IPS DF 4.7 (cell line): ENCODE measurements at regions not wholly inside any gene's neighbourhood (a gene's known extent, or its start where the extent isn't known, plus 50 kb on each side); places are given as distances from the start of the nearest gene placed in this dataset.
"Not testable (repeated sequence)": the region's sequence is repeated elsewhere in the genome, so short reads cannot be mapped to it uniquely, and the experiment has no call there.

ENCODE experiments used
- DNase-seq: peaks from one replicate; pipeline ENCODE4 v3.0.0-alpha.2; 2013; ENCODE audit warnings: low spot score; ENCODE audit errors: extremely low read depth

- no peak for DNase-seq
Measured at GRCh38 chr13:50129706-50130122, 114.5 kb downstream of the KCNRG start.

- DNase-seq: no peak
Measured at GRCh38 chr13:50130123-50130946, 115.1 kb downstream of the KCNRG start.

GRCh38 chr13:50131920-50132903 is 117.0 kb downstream of the KCNRG start:
- DNase-seq: no peak

DNA sequence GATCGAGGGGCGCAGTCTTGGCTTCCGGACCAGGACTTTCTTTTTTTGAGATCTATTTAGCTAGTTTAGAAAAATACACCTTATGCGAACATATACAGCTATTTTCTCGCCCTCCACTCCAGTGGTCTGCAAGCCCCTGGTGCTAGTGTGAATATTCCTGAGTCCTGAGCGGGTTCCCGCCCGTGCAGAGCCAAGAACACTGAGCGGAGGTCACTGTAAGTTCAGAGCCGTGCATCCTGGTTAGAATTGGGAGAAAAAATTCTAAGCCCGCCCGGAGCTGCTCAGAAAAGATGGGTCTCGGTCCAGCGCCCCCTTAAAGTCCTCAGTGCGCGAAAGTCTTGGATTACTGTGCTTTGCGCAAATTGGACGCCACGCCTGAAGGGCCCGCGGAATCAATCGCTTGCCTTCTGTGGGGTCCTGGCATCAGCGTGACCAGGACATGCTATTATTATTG is 117.7 kb downstream of the KCNRG start:
- no peak for DNase-seq

DNA sequence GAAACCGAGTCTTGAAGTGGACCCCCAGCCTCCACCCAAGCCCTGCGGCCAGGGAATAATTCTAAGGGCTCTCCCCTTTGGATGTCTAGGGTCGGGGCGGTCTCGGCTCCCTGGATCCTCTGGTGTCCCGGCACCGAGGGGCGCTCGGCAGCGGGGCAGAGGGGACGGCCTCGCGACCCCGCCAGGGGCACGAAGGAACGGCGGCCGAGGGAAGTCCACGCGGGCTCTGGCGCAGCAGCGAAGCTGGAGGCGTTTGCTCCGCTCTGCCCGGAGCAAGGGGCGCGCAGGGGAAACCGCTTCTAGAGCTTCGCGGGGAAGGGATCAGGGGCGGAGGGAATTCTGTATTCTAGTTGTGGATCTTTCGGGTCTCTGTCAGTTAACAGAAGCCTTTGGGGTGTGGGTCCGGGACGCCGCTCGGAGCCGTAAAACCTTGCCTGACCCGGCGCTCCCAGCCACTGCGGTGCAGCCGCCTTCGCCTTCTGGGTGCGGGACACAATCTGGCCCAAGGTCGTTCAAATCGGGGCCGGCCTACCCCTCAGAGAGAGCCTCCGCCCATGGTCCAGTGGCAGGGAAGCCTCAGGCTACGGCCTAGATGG is 118.2 kb downstream of the KCNRG start:
- no peak for DNase-seq

- no peak for DNase-seq
Measured at GRCh38 chr13:50136226-50136625, 121.0 kb downstream of the KCNRG start.

DNA sequence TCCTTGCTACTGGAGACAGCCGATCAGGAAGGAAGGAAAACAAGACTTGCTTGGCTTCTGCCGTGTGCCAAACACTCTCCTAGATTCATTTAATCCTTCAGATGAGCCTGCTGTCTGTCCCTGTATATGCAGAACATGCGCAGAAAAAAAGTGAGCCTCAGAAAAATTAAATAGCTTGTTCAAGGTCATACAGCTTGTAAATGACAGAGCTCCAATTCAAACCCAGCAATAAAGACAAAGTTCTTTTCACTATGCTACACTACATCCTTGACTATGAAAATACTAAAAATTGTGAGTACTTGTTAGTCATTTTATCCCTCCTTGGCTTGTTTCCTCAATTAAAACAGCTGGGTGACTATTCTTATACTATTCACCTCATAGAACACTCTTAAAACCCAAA is 121.4 kb downstream of the KCNRG start:
- no peak for DNase-seq

GRCh38 chr13:50139435-50139934 is 124.2 kb downstream of the KCNRG start:
- not testable (repeated sequence) for DNase-seq

DNA sequence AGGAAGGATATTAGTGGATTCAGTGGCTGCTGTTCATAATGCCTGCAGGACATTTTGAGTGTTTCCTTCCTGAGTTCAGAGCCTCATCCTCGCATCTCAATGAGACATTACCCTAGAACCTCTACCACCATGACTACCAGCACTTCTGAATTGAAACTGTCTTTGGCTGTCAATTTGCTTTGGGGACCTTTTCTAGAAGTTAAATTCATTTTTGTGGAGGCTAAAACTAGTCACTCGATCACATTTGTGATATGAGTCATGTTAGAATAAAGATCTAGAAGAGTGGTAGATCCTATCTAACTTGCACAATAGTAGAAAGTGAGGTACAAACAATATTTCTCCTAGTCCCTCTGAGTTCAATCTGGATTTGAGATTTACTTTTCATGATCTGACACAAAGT is 124.9 kb downstream of the KCNRG start:
- DNase-seq: no peak

DNA sequence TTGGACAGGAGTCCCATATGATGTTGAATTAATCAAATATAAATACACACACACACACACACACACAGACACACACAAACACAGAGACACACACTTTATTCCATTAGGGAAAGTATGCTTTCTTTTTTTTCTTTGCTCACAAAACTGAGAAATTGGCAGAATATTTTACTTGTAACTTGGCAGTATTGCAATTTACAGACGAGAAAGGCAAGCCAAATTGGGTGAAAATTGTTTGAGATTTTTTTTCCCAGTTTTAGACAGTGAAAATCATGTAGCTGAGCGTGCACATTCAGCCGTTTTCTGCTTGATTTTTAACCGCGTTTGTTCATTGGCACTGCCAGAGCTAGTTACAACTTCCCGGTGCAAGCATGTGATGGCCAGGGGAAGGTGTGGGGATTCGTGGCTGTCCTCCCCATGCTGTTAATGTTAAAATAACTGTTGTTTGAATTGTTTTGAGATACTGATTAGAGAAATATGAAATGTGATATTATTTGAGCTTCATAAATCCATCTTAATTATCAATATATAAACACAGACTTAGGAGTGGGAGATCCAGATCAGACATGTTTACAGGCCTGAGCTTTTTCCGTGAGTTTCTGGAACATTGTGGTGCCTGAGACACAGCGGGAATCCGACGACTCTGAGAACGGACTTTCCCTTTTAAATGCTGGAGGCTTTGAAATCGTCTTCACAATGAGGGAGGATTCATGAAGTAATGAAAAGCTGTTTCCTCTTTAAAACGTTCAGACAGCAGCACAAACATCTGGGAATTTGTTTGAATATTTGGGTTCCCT is 125.5 kb downstream of the KCNRG start:
- no peak for DNase-seq

GRCh38 chr13:50141375-50141975 is 126.2 kb downstream of the KCNRG start:
- no peak for DNase-seq

DNA sequence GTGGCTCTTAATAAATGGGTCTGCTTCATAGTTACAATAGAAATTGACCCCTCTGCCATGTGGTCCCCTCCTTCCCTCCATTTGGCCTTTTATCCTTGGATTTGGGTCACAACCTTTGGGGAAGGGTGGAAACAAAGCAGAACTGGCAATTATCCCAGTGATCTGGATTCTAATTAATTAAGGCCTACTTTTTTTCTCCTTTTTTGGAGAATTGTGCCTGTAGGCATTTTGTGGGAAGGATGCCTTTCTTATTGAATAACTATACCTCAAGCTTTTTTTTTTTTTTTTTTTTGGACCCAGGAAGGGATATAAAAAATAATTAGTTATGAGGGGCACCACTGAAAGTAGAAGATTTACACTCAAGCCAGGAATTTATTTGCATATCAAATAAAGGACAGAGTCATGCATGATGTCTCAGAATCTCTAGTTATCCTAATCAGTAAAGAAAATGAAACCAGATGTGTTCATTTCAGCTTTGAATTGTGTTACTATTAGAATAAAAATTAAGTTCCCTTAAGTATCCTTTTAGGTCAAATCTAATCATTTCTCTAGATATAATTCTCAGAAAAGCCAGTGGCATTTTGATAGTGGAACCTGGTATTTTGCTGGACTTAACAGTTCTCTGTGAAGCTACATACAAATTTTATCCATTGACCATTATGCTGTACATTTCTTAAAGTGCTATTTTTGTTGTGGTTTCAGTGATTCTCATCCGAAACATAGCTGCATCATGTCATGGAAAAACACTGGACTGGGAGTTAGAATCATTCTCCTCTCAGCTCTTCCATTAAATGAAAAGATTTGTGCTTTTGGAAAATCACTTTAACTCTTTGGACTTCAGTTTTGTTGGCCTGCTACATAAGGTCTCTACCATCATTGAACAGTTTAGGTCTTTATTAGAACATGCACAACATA is 129.3 kb downstream of the KCNRG start:
- DNase-seq: no peak

- no peak for DNase-seq
Measured at GRCh38 chr13:50149214-50149613, 134.0 kb downstream of the KCNRG start.

- DNase-seq: no peak
Measured at GRCh38 chr13:50149932-50150331, 134.7 kb downstream of the KCNRG start.

- no peak for DNase-seq
Measured at GRCh38 chr13:50152224-50152623, 137.0 kb downstream of the KCNRG start.

DNA sequence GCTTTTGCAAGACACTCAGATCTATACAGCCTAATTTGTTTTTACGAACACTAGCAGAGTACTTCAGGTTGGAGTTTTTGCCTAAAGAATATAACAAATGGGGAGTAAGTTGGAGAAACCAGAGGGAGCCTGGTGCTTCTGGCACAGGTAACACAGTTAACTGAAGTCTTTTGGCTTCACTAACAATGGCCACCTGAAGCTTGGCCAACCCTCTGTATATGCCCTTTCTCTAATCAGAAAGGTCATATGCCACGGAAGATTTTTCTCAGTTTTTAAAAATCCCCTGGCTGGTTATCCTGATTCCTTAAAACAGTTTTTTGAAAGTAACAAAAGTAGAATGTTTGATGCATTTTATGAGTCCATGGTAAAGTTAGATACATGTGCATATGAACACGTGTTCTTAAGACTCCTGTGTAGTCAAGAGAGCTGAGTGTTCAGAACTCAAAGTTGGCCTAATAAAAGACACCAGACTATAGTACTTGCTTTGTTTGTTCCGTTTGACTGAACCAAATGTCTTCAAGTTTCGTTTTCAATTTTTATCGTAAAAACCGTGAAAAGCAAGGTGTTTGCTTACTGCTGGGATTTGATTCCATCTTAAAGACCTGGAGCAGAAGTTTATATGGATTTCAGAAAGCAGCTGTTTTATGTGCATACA is 137.5 kb downstream of the KCNRG start:
- no peak for DNase-seq

DNA sequence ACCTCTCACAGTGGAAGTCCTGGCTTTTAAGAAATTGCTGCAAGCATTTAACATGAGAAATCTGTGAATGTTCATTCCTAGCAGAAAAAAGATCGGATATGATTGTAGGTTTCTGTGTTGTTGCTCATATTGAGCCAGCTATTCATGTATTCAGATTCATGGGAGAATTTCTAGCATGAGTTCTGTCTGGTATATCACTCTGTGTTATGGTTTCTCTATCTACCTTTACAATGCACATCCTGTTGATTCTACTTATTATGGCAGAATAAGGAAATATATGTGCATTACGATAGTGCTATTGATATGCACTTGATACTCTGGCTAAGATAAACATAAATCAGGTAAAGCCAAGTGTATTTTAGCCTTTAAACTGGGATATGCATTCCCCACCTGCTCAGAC is 138.2 kb downstream of the KCNRG start:
- no peak for DNase-seq

DNA sequence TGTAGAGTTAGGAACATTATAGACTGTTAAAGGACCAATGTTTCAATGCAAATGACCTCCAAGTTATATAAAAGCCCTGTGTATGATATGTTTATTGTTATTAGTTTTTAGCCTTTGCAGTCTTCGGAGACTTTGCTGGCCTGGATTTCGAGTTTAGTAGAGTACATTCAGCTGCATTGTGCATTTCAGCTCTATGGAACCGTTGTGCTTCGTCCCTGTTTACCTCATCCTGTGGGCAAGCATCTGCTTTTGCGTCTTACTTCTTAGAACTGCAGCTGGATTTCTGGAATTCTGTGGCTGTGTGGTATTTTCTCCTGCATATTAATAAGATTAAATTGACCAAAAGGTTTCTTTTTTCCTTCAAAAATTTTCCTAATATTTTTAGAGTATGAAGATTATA is 138.6 kb downstream of the KCNRG start:
- no peak for DNase-seq

DNA sequence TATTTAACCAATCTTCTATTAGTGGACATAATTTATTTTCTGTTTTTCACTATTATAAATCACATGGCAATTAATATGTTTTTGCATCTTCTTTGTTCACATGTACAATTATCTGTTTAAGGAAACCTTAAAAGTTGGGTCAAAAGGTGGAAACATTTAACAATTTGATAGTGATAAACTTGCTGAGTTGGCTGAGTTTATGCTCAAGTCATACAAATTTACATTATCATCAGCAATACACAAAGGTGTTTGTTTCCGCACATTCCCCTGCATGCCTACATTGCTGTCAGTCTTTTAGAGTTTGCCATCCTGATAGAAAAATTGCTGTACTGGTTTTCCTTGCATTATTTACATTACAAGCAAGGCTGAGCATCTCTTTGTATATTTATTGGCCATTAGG is 139.5 kb downstream of the KCNRG start:
- no peak for DNase-seq
